ENCODE measurements at regions not wholly inside any gene's neighbourhood (a gene's known extent, or its start where the extent isn't known, plus 50 kb on each side); places are given as distances from the start of the nearest gene placed in this dataset.

- no peak overlapping the region for H3K27ac ChIP-seq
- no peaks in the 10 kb centered on the region for H3K36me3 ChIP-seq
- H3K4me1 ChIP-seq: no peaks in the 10 kb centered on the region
- H3K27me3 ChIP-seq: no peaks in the 10 kb centered on the region
- TF ChIP-seq POLR2AphosphoS5 (IDR thresholded peaks at IDR 0.05) (no peak), EP300 (IDR thresholded peaks at IDR 0.05) (no peak), POLR2A (IDR thresholded peaks at IDR 0.05) (no peak), CTCF (IDR thresholded peaks at IDR 0.05) (no peak)
- no peak for DNase-seq (ENCODE audit: low spot score in 2 of 2)
- no peak overlapping the region for H3K4me3 ChIP-seq
- H3K9me3 ChIP-seq: no peaks in the 10 kb centered on the region
- 87% methylated on average over 2 of the region's 2 CpGs for WGBS
These were observed 91.2 kb upstream of the PALMD start for GRCh38 chr1:99554727-99555126.

GRCh38 chr1:99557546-99558202 is 88.2 kb upstream of the PALMD start:
- no peaks in the 10 kb centered on the region for H3K9me3 ChIP-seq
- no peaks in the 10 kb centered on the region for H3K27me3 ChIP-seq
- 91% methylated on average over 3 of the region's 3 CpGs for WGBS
- H3K4me3 ChIP-seq: no peak overlapping the region
- no peak for DNase-seq (ENCODE audit: low spot score in 2 of 2)
- TF ChIP-seq POLR2AphosphoS5 (IDR thresholded peaks at IDR 0.05) (no peak), CTCF (IDR thresholded peaks at IDR 0.05) (no peak), EP300 (IDR thresholded peaks at IDR 0.05) (no peak), POLR2A (IDR thresholded peaks at IDR 0.05) (no peak)
- H3K27ac ChIP-seq: no peak overlapping the region
- no peaks in the 10 kb centered on the region for H3K36me3 ChIP-seq
- H3K4me1 ChIP-seq: peaks cover 3% of the 10 kb centered on the region

- TF ChIP-seq POLR2A (IDR thresholded peaks at IDR 0.05) (no peak), CTCF (IDR thresholded peaks at IDR 0.05) (no peak), EP300 (IDR thresholded peaks at IDR 0.05) (no peak), POLR2AphosphoS5 (IDR thresholded peaks at IDR 0.05) (no peak)
- no peaks in the 10 kb centered on the region for H3K27me3 ChIP-seq
- H3K9me3 ChIP-seq: no peaks in the 10 kb centered on the region
- WGBS: 68% methylated on average over 2 of the region's 2 CpGs
- H3K4me1 ChIP-seq: peaks cover 3% of the 10 kb centered on the region
- H3K4me3 ChIP-seq: no peak overlapping the region
- H3K27ac ChIP-seq: no peak overlapping the region
- DNase-seq (ENCODE audit: low spot score in 2 of 2): no peak
- no peaks in the 10 kb centered on the region for H3K36me3 ChIP-seq
These were observed 86.7 kb upstream of the PALMD start for GRCh38 chr1:99559166-99559565.

GRCh38 chr1:99560207-99561040 is 85.5 kb upstream of the PALMD start:
- no peak for DNase-seq (ENCODE audit: low spot score in 2 of 2)
- 83% methylated on average over 3 of the region's 3 CpGs for WGBS
- Histone ChIP-seq H3K36me3 (no peaks in the 10 kb centered on the region), H3K27ac (no peak overlapping the region), H3K9me3 (no peaks in the 10 kb centered on the region), H3K4me1 (peaks cover 3% of the 10 kb centered on the region), H3K4me3 (no peak overlapping the region), H3K27me3 (no peaks in the 10 kb centered on the region)
- no peak for TF ChIP-seq EP300 (IDR thresholded peaks at IDR 0.05)
- no peak for TF ChIP-seq CTCF (IDR thresholded peaks at IDR 0.05)
- TF ChIP-seq POLR2AphosphoS5 (IDR thresholded peaks at IDR 0.05): no peak
- TF ChIP-seq POLR2A (IDR thresholded peaks at IDR 0.05): no peak

- Histone ChIP-seq H3K4me3 (no peak overlapping the region), H3K4me1 (peaks cover 7% of the 10 kb centered on the region), H3K9me3 (no peaks in the 10 kb centered on the region), H3K27me3 (no peaks in the 10 kb centered on the region), H3K36me3 (no peaks in the 10 kb centered on the region), H3K27ac (no peak overlapping the region)
- TF ChIP-seq POLR2A (IDR thresholded peaks at IDR 0.05): no peak
- TF ChIP-seq EP300 (IDR thresholded peaks at IDR 0.05): no peak
- TF ChIP-seq POLR2AphosphoS5 (IDR thresholded peaks at IDR 0.05): no peak
- no peak for TF ChIP-seq CTCF (IDR thresholded peaks at IDR 0.05)
- no peak for DNase-seq (ENCODE audit: low spot score in 2 of 2)
- 96% methylated on average over 6 of the region's 6 CpGs for WGBS
These were observed 84.0 kb upstream of the PALMD start for GRCh38 chr1:99561952-99562351.

All from suprapubic skin (tissue), 4 donors.